Suppressor macrophage (primary cell): ENCODE measurements at regions not wholly inside any gene's neighbourhood (a gene's known extent, or its start where the extent isn't known, plus 50 kb on each side); places are given as distances from the start of the nearest gene placed in this dataset.

Experiments used
- DNase-seq, 4 experiments: peaks; one replicate each; pipeline ENCODE4 v3.0.0-alpha.2; 2020 to 2022

DNA sequence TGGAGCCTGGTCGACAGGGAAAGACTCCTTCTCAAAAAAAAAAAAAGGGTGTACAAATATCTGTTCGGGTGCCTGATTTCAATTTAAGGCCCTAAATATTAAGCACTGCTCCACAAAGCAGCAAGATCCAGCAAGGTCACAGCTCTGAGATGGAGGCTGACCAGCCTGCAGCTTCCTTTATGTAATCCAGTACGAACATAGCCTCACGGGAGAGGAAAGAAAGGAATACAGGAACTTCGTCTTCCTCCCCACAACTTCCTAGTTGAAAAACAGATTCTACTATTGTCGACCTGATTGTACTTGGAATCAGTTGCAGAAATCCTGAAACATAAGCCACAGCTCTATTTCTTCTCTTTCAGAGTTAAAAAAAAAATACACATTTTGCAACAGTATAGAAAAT lies 53.5 kb upstream of the TBC1D9 start:
- DNase-seq: peak; percentile 63 to 82 (median 71)

DNA sequence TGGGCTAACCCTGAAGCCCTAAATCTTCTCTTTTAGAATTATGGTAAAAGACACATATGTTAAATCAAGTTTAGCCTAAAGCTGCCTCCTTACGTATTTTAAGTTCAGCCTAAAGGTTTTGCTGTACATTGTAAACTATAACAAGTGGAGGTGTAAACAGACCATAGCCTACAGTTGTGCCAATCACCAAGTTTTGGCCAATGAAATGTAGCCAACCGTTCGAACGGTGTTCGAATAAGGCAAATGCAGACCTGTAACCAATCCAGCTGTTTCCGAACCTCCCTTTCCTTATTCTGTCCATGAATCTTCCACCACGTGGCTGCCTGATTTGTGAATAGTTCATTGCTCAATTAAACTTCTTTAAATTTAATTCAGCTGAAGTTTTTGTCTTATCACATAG lies 52.1 kb upstream of the TBC1D9 start:
- DNase-seq: no peak

DNA sequence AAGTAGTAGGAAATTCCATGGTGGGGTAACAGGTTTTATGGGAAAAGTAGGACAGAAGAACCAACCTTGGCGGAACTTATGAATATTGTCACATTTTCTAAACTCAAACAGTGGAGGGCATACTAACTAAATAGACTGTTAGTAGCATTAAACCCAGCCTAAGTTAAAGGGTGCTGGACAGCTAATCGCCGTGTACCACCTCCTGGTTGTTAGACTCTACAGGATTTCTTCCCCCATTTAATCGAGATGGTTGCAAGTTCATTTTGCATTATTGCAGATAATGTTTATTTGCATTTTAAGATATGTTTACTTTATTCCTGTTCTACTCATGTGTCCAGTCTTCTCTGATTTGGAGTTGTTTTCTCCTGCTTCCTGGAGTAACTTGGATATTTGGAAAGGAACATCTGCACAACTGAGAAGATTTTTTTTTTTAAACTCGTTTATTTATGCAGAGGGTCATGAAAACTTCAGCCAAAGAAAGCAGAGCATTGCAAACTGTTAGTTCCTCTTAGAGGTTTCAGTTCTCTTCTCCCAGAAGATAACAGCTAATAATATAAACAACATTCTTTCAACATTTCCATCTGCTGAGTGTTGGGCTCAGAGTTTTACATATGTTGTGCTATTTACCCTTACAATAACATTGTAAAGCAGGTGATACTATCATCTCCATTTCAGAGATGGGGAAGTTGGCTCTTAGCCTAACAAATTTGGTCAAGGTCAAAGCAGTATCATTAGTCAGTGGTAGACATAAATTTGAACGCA lies 51.5 kb upstream of the TBC1D9 start:
- peak; percentile 53 to 87 (median 70) for DNase-seq

GRCh38 chr4:140806163-140806562 lies 50.0 kb upstream of the TBC1D9 start:
- peak; percentile 23 to 74 (median 58) for DNase-seq
